GM12873 (cell line): ENCODE measurements at regions not wholly inside any gene's neighbourhood (a gene's known extent, or its start where the extent isn't known, plus 50 kb on each side); places are given as distances from the start of the nearest gene placed in this dataset.

ENCODE experiments used
- CTCF ChIP-seq: IDR thresholded peaks from 2 replicates; pipeline ENCODE4 v1.5.1; 2012; ENCODE audit warnings: low read depth, mild to moderate bottlenecking, moderate library complexity, low read length, control low read depth; ENCODE audit not compliant: insufficient read depth; ENCODE audit errors: missing control alignments

GRCh38 chr13:47397739-47398138 lies 500.9 kb upstream of the HTR2A start:
- no peak for TF ChIP-seq CTCF

GRCh38 chr13:47396915-47397314 lies 500.1 kb upstream of the HTR2A start:
- TF ChIP-seq CTCF: no peak

GRCh38 chr13:47374741-47375140 lies 477.9 kb upstream of the HTR2A start:
- no peak for TF ChIP-seq CTCF

GRCh38 chr13:47372751-47373150 lies 475.9 kb upstream of the HTR2A start:
- TF ChIP-seq CTCF: no peak

- no peak for TF ChIP-seq CTCF
These were observed 454.9 kb upstream of the HTR2A start for GRCh38 chr13:47351798-47352197.

- TF ChIP-seq CTCF: no peak
These were observed 453.7 kb upstream of the HTR2A start for GRCh38 chr13:47350334-47351124.

GRCh38 chr13:47349211-47349610 lies 452.4 kb upstream of the HTR2A start:
- TF ChIP-seq CTCF: no peak
